Caco-2 (cell line): ENCODE measurements at regions not wholly inside any gene's neighbourhood (a gene's known extent, or its start where the extent isn't known, plus 50 kb on each side); places are given as distances from the start of the nearest gene placed in this dataset.

Experiments
- BruUV-seq: library from RNA; stranded (reverse); fragments of 400-500 nt; replicated peaks from 2 replicates; lab custom pipeline; 2021; lab: Mats Ljungman, UMichigan
- CTCF ChIA-PET: fragments of 300-600 bp; sonication (Branson Sonifier 250); formaldehyde crosslinking; loops from one replicate; lab custom pipeline; 2022; ENCODE audit warnings: antibody characterized with exemption; lab: Charles Lee
- POLR2A ChIA-PET: fragments of 300-600 bp; sonication (Branson Sonifier 250); formaldehyde crosslinking; loops from one replicate; lab custom pipeline; 2022; ENCODE audit warnings: antibody characterized with exemption; lab: Charles Lee
- DNase-seq, 2 experiments: peaks; one replicate each; pipeline versions ENCODE4 v3.0.0 to v3.0.0-alpha.2; 2020 to 2022
- H3K27me3 ChIP-seq: replicated peaks from 2 replicates; pipeline ENCODE4 v1.6.0; 2011; ENCODE audit warnings: low read length; ENCODE audit not compliant: control insufficient read depth, insufficient read depth
- H3K36me3 ChIP-seq: 2 replicates; pipeline ENCODE4 v1.5.1; 2011; ENCODE audit warnings: low read length; ENCODE audit not compliant: control insufficient read depth, insufficient read depth
- H3K4me1 ChIP-seq: fragments of 250-450 bp; sonication (Bioruptor Pico); 2 replicates; pipeline ENCODE4 v1.5.1; 2020; ENCODE audit warnings: mild to moderate bottlenecking
- H3K4me3 ChIP-seq: 2 replicates; pipeline ENCODE4 v1.5.1; 2011; ENCODE audit warnings: low read depth, mild to moderate bottlenecking, control low read depth, low read length
- H3K9me3 ChIP-seq: fragments of 250-450 bp; sonication (Bioruptor Pico); 2 replicates; pipeline ENCODE4 v1.5.1; 2020; ENCODE audit warnings: mild to moderate bottlenecking, moderate library complexity
- H3K27ac Mint-ChIP-seq: one replicate; pipeline ENCODE4 v1.8.0; 2022; ENCODE audit warnings: mixed read lengths; ENCODE audit not compliant: unreplicated experiment
- H3K27me3 Mint-ChIP-seq: one replicate; pipeline ENCODE4 v1.8.0; 2022; ENCODE audit warnings: mixed read lengths; ENCODE audit not compliant: insufficient read depth, unreplicated experiment
- H3K36me3 Mint-ChIP-seq: one replicate; pipeline ENCODE4 v1.8.0; 2022; ENCODE audit warnings: mild to moderate bottlenecking, mixed read lengths; ENCODE audit not compliant: insufficient read depth, unreplicated experiment
- H3K4me1 Mint-ChIP-seq: one replicate; pipeline ENCODE4 v1.8.0; 2022; ENCODE audit warnings: low read depth, mixed read lengths; ENCODE audit not compliant: unreplicated experiment
- H3K4me3 Mint-ChIP-seq: one replicate; pipeline ENCODE4 v1.8.0; 2022; ENCODE audit warnings: mild to moderate bottlenecking, moderate library complexity, mixed read lengths; ENCODE audit not compliant: unreplicated experiment
- H3K9me3 Mint-ChIP-seq: one replicate; pipeline ENCODE4 v1.8.0; 2022; ENCODE audit warnings: mixed read lengths; ENCODE audit not compliant: unreplicated experiment
- CTCF ChIP-seq, 2 experiments: fragments of 200-600 bp in 1 of 2; IDR thresholded peaks; 1 replicate in 1 of 2; 2 replicates in 1 of 2; pipeline versions ENCODE4 v1.5.1 to v1.8.0; 2011 to 2022; ENCODE audit warnings: antibody characterized with exemption in 1 of 2, control low read depth in 1 of 2, inconsistent platforms in 1 of 2, low read depth in 1 of 2, low read length in 1 of 2, mild to moderate bottlenecking in 1 of 2, moderate library complexity in 1 of 2; ENCODE audit not compliant: insufficient read depth in 1 of 2, severe bottlenecking in 1 of 2, unreplicated experiment in 1 of 2
- intact Hi-C: fragments of 100-400 bp; cut with micrococcal nuclease; formaldehyde crosslinking; loops from one replicate; pipeline ENCODE4 v1.10.0; 2022; ENCODE audit not compliant: unreplicated experiment

DNA sequence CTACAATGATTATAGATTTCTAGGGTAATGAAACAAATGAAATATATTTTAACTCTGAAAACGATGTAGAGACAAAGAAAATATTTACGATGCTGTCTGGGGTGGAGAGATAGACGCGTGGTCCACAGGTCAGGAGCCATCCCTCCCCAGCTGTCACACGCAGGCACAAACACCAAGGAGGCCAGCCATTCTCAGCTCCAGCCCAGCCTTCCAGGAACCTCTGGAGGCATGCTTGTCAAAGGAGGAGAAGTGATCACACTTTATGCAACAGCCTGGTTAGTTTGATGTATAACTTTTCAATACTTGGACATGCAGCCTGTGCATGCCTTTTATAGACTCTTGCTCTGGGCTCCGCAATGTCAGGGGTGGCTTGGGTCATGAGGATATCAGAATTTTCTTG is 391.5 kb upstream of the MGMT start:
- no peaks in the 10 kb centered on the region for H3K27me3 Mint-ChIP-seq
- no peak overlapping the region for H3K4me3 ChIP-seq
- DNase-seq, result no peak
- no peaks in the 10 kb centered on the region for H3K4me1 ChIP-seq
- H3K27ac Mint-ChIP-seq, result no peak overlapping the region
- TF ChIP-seq CTCF (IDR thresholded peaks at IDR 0.05; ENCODE audit: insufficient read depth in 1 of 2, low read depth in 1 of 2, low read length in 1 of 2, severe bottlenecking in 1 of 2, unreplicated experiment in 1 of 2), result no peak
- H3K36me3 ChIP-seq, result no peaks in the 10 kb centered on the region
- H3K9me3 Mint-ChIP-seq, result peaks cover 7% of the 10 kb centered on the region
- H3K27me3 ChIP-seq, result no peaks in the 10 kb centered on the region
- no peaks in the 10 kb centered on the region for H3K4me1 Mint-ChIP-seq
- H3K36me3 Mint-ChIP-seq, result no peaks in the 10 kb centered on the region
- no peaks in the 10 kb centered on the region; the same call in 1 of the 2 replicates for H3K9me3 ChIP-seq
- ChIA-PET POLR2A (no interaction called here), CTCF (no interaction called here)
- BruUV-seq, result no TSS peak
- intact Hi-C loops, result no loop called here
- H3K4me3 Mint-ChIP-seq, result no peak overlapping the region

GRCh38 chr10:129075927-129076326 is 391.1 kb upstream of the MGMT start:
- DNase-seq, result no peak
- POLR2A ChIA-PET, result no interaction called here
- peaks cover 3% of the 10 kb centered on the region for H3K27me3 Mint-ChIP-seq
- no peak for TF ChIP-seq CTCF (IDR thresholded peaks at IDR 0.05; ENCODE audit: insufficient read depth in 1 of 2, low read depth in 1 of 2, low read length in 1 of 2, severe bottlenecking in 1 of 2, unreplicated experiment in 1 of 2)
- H3K4me3 Mint-ChIP-seq, result no peak overlapping the region
- intact Hi-C loops, result no loop called here
- no TSS peak for BruUV-seq
- H3K9me3 Mint-ChIP-seq, result peaks cover 11% of the 10 kb centered on the region
- no peak overlapping the region for H3K27ac Mint-ChIP-seq
- CTCF ChIA-PET, result no interaction called here
- no peaks in the 10 kb centered on the region for H3K36me3 Mint-ChIP-seq
- H3K36me3 ChIP-seq, result no peaks in the 10 kb centered on the region
- no peaks in the 10 kb centered on the region for H3K4me1 ChIP-seq
- H3K4me1 Mint-ChIP-seq, result no peaks in the 10 kb centered on the region
- no peaks in the 10 kb centered on the region for H3K27me3 ChIP-seq
- no peaks in the 10 kb centered on the region; the same call in 1 of the 2 replicates for H3K9me3 ChIP-seq
- no peak overlapping the region for H3K4me3 ChIP-seq

DNA sequence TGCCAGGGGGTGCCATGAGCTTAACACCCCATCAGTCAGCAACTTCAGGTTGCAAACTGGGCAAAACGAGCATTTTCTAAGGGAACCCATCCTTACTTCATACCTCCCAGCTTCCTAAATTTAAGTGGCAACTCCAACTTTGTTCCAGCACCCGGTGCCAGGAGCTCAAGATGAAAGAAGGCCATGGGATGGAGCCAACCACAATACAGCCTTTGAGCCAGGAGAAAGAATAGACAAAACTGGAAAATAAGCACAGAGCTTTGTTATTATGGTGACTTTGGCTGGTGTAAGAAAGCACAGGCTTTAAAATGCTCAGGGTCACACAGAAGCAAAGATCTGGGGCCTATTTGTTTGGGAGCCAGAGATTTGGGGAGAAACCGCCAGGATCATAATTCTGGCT is 388.7 kb upstream of the MGMT start:
- H3K9me3 Mint-ChIP-seq, result peaks cover 16% of the 10 kb centered on the region
- H3K4me1 ChIP-seq, result no peaks in the 10 kb centered on the region
- no peak overlapping the region for H3K4me3 Mint-ChIP-seq
- intact Hi-C loops, result no loop called here
- no peaks in the 10 kb centered on the region for H3K4me1 Mint-ChIP-seq
- no peaks in the 10 kb centered on the region for H3K27me3 ChIP-seq
- no TSS peak for BruUV-seq
- ChIA-PET POLR2A (no interaction called here), CTCF (no interaction called here)
- H3K36me3 Mint-ChIP-seq, result no peaks in the 10 kb centered on the region
- TF ChIP-seq CTCF (IDR thresholded peaks at IDR 0.05; ENCODE audit: insufficient read depth in 1 of 2, low read depth in 1 of 2, low read length in 1 of 2, severe bottlenecking in 1 of 2, unreplicated experiment in 1 of 2), result no peak
- H3K27me3 Mint-ChIP-seq, result peaks cover 4% of the 10 kb centered on the region
- peaks cover 5% of the 10 kb centered on the region for H3K9me3 ChIP-seq
- H3K4me3 ChIP-seq, result no peak overlapping the region
- no peak for DNase-seq
- no peaks in the 10 kb centered on the region for H3K36me3 ChIP-seq
- H3K27ac Mint-ChIP-seq, result no peak overlapping the region
